ENCODE measurements at regions not wholly inside any gene's neighbourhood (a gene's known extent, or its start where the extent isn't known, plus 50 kb on each side); places are given as distances from the start of the nearest gene placed in this dataset.

DNA sequence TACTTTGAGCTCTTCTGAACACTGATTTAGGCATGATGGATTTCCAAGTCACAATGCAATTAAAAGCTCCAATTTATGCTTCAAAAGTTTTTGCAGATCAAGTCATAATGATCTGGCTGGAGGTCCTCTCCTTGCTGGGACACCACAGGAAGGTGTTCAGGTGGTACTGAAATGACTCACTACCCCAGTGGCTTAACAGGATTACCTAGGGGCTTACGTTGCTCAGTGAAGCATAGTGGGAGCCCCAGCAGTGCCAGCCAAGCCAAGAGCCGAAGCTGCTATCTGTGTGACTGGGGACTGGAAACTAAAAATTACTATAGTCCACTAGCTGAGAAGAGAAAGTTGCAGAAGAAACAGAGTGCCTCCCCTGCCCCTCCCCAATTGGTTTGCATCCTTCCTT, 110.1 kb upstream of the LPP start:
- CTCF ChIA-PET, result no interaction called here

DNA sequence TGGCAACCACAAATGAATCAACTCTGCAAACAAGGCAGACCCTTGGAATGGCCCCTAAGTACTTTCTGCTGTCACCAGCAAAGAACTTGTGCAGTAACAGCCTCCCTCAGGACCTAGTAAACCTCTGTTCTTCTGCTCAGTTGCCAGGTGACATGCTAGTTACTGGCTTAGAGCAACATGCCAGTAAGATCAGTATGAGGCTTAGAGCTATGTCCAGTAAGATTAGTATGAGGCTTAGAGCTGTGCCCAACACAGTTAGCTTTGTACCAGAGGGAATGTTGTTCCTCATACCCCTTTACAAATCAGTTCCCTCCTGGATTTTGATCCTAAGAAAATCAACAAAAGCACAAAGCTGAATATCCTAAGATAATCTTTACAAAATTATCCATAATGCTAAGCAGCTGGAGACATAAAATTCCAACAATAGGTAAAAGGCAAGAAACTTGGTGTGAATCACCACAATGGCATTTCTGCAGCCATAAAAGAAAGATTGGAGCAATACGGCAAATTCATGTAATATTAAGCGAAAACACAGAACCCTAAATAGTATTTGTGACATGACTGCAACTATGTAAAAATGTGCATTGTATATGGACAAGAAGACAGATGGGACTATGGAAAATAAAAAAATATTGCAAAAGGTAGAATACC, 107.3 kb upstream of the LPP start:
- intact Hi-C loops (cut with micrococcal nuclease; ENCODE audit: unreplicated experiment) (no loop called here), in situ Hi-C loops (cut with HindIII; ENCODE audit: low pct_unique_long_range_greater_than_20kb, low sequenced_read_pairs) (no loop called here)
- ChIA-PET POLR2A (no interaction called here), CTCF (no interaction called here)
- Histone ChIP-seq H3K4me1 (ENCODE audit: control insufficient read depth, insufficient read depth, low read length) (no peaks in the 10 kb centered on the region), H3K36me3 (ENCODE audit: control insufficient read depth, insufficient read depth, low read length) (no peaks in the 10 kb centered on the region), H3K27me3 (ENCODE audit: control insufficient read depth, insufficient read depth, low read length) (peaks cover 2% of the 10 kb centered on the region; the same call in 1 of the 2 replicates), H3K27ac (ENCODE audit: low read length) (no peak overlapping the region), H3K9me3 (ENCODE audit: control insufficient read depth, insufficient read depth, low read depth, low read length) (no peaks in the 10 kb centered on the region), H3K4me3 (ENCODE audit: low read depth in 2 of 2, low read length in 2 of 2) (no peak overlapping the region)
- DNase-seq (ENCODE audit: low read depth, low spot score) (no peak), ATAC-seq (no peak)
- TF ChIP-seq, protein P1, sequence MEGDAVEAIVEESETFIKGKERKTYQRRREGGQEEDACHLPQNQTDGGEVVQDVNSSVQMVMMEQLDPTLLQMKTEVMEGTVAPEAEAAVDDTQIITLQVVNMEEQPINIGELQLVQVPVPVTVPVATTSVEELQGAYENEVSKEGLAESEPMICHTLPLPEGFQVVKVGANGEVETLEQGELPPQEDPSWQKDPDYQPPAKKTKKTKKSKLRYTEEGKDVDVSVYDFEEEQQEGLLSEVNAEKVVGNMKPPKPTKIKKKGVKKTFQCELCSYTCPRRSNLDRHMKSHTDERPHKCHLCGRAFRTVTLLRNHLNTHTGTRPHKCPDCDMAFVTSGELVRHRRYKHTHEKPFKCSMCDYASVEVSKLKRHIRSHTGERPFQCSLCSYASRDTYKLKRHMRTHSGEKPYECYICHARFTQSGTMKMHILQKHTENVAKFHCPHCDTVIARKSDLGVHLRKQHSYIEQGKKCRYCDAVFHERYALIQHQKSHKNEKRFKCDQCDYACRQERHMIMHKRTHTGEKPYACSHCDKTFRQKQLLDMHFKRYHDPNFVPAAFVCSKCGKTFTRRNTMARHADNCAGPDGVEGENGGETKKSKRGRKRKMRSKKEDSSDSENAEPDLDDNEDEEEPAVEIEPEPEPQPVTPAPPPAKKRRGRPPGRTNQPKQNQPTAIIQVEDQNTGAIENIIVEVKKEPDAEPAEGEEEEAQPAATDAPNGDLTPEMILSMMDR (IDR thresholded peaks at IDR 0.05), result no peak
- TF ChIP-seq, protein P2, sequence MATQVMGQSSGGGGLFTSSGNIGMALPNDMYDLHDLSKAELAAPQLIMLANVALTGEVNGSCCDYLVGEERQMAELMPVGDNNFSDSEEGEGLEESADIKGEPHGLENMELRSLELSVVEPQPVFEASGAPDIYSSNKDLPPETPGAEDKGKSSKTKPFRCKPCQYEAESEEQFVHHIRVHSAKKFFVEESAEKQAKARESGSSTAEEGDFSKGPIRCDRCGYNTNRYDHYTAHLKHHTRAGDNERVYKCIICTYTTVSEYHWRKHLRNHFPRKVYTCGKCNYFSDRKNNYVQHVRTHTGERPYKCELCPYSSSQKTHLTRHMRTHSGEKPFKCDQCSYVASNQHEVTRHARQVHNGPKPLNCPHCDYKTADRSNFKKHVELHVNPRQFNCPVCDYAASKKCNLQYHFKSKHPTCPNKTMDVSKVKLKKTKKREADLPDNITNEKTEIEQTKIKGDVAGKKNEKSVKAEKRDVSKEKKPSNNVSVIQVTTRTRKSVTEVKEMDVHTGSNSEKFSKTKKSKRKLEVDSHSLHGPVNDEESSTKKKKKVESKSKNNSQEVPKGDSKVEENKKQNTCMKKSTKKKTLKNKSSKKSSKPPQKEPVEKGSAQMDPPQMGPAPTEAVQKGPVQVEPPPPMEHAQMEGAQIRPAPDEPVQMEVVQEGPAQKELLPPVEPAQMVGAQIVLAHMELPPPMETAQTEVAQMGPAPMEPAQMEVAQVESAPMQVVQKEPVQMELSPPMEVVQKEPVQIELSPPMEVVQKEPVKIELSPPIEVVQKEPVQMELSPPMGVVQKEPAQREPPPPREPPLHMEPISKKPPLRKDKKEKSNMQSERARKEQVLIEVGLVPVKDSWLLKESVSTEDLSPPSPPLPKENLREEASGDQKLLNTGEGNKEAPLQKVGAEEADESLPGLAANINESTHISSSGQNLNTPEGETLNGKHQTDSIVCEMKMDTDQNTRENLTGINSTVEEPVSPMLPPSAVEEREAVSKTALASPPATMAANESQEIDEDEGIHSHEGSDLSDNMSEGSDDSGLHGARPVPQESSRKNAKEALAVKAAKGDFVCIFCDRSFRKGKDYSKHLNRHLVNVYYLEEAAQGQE (IDR thresholded peaks at IDR 0.05; ENCODE audit: insufficient read depth in 1 of 2, low read depth in 2 of 2, low read length in 1 of 2), result no peak
- TF ChIP-seq SIN3A (IDR thresholded peaks at IDR 0.05; ENCODE audit: borderline replicate concordance, insufficient read depth, low read depth, low read length) (no peak), POLR2AphosphoS5 (IDR thresholded peaks at IDR 0.05; ENCODE audit: low read depth, low read length) (no peak), TCF7L2 (IDR thresholded peaks at IDR 0.05; ENCODE audit: low read depth, low read length) (no peak)
- BruUV-seq (replicated peaks), result no TSS peak

More for the DNA sequence above, 110.1 kb upstream of the LPP start:
- intact Hi-C loops (cut with micrococcal nuclease; ENCODE audit: unreplicated experiment) (no loop called here), in situ Hi-C loops (cut with HindIII; ENCODE audit: low pct_unique_long_range_greater_than_20kb, low sequenced_read_pairs) (no loop called here)
- peaks cover 2% of the 10 kb centered on the region; the same call in 1 of the 2 replicates for H3K27me3 ChIP-seq (ENCODE audit: control insufficient read depth, insufficient read depth, low read length)
- TF ChIP-seq TCF7L2 (IDR thresholded peaks at IDR 0.05; ENCODE audit: low read depth, low read length) (no peak), SIN3A (IDR thresholded peaks at IDR 0.05; ENCODE audit: borderline replicate concordance, insufficient read depth, low read depth, low read length) (no peak), POLR2AphosphoS5 (IDR thresholded peaks at IDR 0.05; ENCODE audit: low read depth, low read length) (no peak)
- TF ChIP-seq, protein P2 (IDR thresholded peaks at IDR 0.05; ENCODE audit: insufficient read depth in 1 of 2, low read depth in 2 of 2, low read length in 1 of 2), result no peak
- TF ChIP-seq, protein P1 (IDR thresholded peaks at IDR 0.05), result no peak
- H3K27ac ChIP-seq (ENCODE audit: low read length), result no peak overlapping the region
- DNase-seq (ENCODE audit: low read depth, low spot score) (no peak), ATAC-seq (no peak)
- H3K9me3 ChIP-seq (ENCODE audit: control insufficient read depth, insufficient read depth, low read depth, low read length), result no peaks in the 10 kb centered on the region
- no peak overlapping the region for H3K4me3 ChIP-seq (ENCODE audit: low read depth in 2 of 2, low read length in 2 of 2)
- BruUV-seq (replicated peaks), result no TSS peak
- H3K4me1 ChIP-seq (ENCODE audit: control insufficient read depth, insufficient read depth, low read length), result no peaks in the 10 kb centered on the region
- H3K36me3 ChIP-seq (ENCODE audit: control insufficient read depth, insufficient read depth, low read length), result no peaks in the 10 kb centered on the region
- POLR2A ChIA-PET, result interaction anchor here (0.6 kb wide), 1 partner anchor 98 kb away, joined by 3 read pairs; no protein-coding TSS in a partner anchor

Data from Panc1 (cell line).